CD1c-positive myeloid dendritic cell (primary cell): ENCODE measurements at regions not wholly inside any gene's neighbourhood (a gene's known extent, or its start where the extent isn't known, plus 50 kb on each side); places are given as distances from the start of the nearest gene placed in this dataset.

ENCODE experiments used
- DNase-seq: peaks from one replicate; pipeline ENCODE4 v3.0.0-alpha.2; 2016; ENCODE audit errors: extremely low spot score

DNA sequence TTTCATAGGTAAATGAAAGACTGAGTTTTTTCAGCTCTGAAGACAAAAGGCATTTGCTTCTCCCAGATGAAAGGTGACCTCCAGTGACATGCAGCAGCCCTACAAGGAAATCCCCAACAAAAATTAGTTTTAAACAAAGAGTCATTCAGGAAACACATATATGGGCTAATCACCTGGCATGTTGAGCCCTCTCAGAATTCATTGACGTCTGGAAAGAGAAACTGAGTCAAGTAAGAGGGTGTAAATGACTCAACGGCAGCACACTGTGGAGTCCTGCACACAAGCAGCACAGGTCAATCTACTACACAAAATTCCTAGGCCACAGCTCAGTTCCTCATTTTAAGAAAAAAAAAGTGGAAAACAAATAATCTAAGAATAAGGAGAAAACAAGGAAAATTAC lies 592.3 kb downstream of the EPHA7 start:
- no peak for DNase-seq

DNA sequence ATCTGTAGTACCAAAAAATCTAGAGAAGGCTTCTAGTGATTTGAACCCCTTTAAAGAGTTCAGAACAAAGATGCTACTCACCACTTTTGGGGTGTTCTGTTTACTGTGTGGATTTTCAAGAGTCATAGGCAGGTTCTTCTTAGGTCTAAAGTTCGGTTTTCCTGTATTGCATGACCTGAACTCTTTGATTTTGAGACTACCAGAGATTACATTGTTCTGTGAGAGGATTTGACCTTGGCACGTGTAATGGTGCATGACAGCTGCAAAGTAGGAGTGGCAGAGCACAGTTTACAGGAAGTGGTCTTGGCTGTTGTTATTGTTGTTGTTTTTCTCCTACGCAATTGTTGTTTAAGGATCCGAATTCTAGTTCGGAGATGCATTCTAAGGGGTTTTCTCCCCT lies 592.7 kb downstream of the EPHA7 start:
- no peak for DNase-seq

DNA sequence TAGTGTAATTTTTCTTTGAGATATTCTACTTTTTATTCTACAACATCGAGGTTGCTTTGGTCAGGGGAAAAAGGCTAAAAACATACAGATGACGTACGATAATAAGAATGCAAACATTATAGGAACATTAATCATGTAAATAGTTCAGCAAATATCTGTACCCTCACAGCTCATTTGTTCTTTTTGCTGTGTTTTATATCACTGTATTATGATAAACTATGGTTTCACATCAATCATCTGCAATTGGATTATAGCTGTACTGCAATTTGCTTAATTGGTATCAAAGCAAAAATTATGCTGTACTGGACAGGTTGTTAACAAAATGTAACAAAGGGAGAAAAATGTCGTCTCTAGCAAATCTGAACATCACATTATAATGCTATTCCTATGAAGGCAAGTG lies 597.1 kb downstream of the EPHA7 start:
- DNase-seq, result no peak

- DNase-seq, result no peak
These were observed 598.8 kb downstream of the EPHA7 start for GRCh38 chr6:92820601-92821000.

DNA sequence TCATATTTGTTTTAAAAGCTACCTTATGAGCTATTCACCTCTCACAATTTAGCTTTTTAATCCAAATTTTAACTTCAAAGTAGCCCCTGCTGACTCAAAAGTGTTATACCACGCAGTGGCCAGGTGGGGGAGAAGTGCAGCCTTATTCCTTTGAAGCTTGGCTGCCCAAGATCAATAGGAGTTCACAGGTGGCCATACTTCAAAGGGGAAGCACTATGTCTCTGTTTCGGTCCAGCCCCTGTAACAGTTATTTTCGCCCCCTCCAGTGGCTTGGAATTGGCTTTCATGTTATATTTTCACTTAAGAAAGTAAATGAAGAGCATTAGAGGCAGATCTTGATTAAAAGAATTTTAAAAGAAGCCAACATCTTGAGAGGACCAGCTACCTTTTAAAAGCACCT lies 608.4 kb downstream of the EPHA7 start:
- peak; percentile 5 for DNase-seq

DNA sequence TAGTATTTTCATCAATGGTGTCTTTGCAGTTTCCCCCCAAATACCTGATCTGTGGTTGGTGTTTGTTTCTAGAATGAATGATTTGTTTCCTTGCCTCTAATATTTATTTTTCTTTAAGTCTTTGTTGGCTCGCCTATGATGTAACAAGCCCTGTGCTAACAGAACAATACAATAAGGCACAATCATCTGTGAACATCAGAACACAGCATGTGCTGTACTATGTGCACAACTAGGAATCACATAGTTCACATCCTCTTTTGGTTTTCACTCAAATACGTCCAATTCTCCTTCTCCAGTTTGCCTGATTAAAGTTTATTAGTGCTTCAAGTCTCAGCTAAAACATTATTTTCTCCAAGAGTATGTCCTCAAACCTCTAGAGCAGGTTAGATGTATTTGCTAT lies 613.1 kb downstream of the EPHA7 start:
- DNase-seq, result no peak

DNA sequence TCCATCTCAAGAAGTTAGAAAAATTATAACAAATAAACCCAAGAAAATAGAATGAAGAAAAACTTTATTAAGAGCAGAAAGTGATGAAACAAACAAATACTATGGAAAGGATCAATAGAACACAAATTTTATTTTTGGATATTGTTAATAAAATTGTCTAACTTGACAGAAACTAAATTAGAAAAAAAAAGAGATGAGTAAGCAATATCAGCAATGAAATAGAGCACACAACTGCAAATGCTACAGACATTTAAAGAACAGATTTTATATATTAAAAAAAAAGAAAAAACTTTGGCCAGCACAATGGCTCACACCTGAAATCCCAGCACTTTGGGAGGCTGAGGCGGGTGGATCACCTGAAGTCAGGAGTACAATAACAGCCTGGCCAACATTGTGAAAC lies 628.0 kb downstream of the EPHA7 start:
- DNase-seq, result no peak

DNA sequence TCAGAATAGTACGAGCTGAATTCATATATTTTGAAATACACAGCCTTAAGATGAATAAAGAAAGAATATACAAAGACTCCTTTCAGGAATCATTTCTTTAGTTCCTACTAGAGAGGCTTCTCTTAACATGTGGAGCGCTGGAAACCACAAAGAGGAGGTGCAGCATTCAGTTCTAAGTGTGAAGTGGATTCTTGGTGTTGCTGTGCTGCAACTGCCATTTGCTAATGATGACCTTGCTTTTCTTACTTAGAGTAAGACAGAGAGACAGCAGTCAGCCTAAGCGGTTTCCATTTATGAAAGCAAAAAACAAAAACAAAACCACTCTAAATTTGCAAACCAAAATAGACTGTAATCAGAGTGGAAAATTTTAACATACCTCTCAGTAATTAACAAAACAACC lies 629.0 kb downstream of the EPHA7 start:
- DNase-seq, result no peak

- DNase-seq, result no peak
These were observed 635.1 kb downstream of the EPHA7 start for GRCh38 chr6:92784235-92784634.

DNA sequence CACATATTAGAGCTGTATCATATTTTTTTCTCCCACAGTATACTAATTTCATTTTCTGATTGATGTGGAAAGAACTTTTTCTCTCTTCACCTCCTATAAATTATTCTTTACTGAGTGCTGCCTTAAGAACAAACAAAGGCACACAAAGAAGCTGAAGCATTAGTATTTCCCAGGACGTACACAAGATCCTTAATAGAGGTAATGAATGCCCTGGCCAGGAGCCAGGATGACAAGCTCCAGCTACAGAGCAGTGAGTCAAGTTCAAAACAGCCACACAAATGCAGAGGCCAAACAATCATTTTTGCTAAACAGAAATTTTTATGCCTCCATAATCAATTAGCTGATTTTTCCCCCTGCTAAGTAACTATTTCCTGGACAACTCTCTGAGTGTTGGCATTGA lies 639.6 kb downstream of the EPHA7 start:
- no peak for DNase-seq

DNA sequence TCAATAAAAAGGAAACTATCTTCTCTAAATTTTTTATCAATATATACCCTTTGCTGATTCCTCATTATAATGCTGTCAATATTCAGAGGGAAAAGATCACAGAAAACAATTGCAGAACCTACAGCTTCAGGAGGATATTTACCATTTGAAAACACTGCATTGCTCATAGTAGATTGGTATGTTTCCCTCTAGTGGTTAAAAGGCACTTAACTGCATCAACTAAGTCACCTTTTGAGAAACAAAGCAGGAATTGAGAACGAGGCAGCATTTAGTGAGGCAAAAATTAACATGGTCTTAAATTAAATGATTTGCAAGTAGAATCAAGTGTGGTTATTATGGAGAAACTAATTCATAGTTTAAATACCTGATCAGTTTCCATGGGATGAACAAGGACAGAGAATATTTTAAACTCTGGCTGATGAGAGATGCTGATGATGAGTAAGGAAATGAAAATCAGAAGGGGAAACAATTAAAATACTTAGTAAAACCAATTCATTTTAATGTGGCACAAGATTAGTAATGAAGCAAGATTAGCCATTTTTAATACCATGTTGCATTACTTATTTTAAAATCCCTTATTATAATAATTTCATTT lies 642.1 kb downstream of the EPHA7 start:
- peak; percentile 11 for DNase-seq

DNA sequence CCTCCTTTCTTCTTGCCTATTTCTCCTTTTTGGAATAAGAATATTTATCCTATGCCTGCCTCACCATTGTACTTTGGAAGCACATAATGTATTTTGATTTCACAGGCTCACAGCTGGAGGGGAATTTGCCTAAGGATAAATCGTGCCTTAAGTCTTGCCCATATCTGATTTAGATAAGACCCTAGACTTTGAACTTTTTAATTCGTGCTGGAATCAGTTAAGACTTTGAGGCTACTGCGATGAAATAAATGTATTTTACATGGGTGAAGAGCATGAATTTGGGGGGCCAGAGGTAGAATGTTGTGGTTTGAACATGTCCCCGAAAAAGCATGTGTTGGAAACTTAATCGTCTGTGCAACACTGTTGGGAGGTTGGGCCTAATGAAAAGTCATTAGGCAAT lies 648.8 kb downstream of the EPHA7 start:
- no peak for DNase-seq

DNA sequence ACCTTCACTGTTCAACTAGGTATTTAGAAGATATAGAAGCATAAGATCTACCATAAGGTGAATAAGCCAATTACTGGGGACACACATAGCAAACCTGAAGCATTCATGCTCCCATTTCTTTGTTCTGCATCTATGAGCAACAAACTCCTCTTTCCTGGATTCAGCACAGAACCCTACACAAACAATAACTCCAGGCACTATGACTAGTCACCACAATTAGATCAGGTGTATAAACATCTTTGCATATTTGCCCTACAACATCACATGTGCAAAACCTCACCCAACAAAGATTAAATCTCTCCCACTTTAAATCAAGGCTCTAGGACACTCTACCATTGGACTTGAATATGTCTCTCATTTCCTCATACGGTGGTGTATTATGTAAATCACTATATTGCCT lies 652.3 kb downstream of the EPHA7 start:
- DNase-seq, result no peak

DNA sequence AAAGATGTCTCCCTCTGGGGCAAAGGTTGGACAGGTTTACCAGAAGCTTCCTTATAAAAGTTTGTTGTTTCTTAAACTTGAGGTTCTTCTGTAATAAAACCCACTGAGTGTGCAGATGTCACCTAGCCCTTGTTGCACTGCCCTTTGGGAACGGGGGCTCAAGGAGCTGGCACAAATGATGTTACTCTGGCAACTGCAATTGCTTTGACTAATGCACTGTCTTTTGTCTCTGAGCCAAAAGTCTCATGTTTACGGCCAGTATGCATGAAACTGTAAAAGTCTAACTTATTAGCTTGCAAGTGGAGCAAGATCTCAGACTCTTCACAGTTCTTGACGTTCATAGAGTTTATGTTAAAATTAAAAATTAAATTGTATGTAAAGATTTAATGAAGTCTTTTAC lies 655.7 kb downstream of the EPHA7 start:
- no peak for DNase-seq

DNA sequence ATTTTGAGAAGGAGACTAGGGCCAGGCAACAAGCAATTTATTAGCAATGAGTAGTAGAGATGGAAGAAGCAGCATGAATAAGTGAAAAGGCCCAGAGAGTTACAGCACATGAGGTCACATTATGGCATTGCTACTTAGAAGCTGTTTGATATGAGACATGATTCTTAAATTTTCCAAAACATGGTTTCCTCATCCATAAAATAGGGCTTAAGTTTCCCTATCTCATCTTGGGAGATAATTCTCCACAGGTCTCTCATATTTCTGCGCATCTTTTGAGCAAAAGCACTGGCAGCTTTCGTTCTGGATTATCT lies 656.1 kb downstream of the EPHA7 start:
- DNase-seq, result no peak

DNA sequence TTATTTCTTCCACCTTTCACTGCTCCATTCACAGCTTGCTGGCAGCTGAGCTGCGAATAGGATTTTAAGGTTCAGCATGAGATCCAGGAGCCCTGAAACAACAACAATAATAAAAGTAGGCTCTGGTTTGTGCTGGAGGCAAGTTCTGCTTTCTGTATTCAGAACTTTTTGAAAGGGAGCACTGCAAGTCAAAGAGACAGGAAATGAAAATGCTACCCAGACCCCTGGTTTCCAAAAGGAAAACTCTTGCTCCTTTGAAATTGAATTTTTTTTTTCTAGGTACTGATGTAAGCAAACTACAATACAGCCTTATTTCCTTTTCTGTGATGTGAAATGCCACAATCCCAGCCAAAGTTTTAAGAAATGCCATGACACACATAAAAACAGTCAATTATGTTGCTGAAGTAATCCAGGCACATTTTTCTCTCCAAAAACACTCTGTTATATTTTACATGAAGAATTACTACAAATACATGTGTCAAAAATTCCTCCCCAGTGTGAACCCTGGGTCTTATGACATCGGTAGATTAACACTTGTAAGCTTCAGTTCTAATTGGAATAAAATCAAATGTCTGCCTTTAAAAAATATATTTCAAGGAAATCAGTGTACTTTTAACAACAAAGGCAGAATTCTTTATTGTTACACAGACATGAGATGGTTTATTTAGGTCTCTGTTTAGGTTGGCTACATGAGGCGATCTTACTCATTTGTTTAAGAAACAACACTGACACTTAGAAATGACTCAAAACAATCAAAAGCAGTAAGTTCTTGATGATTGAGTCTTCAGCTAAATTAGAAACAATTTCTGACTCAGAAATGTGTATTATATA lies 656.7 kb downstream of the EPHA7 start:
- DNase-seq, result no peak

DNA sequence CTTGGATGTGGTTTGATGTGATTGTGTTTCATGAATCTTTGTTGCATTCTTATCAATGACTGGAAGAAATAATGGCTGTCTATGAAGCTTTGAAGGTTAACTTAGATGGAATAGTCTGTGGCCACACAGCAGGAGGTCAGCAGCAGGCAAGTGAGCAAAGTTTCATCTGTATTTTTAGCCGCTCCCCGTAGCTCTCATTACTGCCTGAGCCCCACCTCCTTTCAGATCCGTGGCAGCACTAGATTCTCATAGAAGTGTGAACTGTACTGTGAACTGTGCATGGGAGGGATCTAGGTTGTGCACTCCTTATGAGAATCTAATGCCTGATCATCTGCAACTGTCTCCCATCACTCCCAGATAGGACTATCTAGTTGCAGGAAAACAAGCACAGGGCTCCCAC lies 660.2 kb downstream of the EPHA7 start:
- DNase-seq, result no peak

DNA sequence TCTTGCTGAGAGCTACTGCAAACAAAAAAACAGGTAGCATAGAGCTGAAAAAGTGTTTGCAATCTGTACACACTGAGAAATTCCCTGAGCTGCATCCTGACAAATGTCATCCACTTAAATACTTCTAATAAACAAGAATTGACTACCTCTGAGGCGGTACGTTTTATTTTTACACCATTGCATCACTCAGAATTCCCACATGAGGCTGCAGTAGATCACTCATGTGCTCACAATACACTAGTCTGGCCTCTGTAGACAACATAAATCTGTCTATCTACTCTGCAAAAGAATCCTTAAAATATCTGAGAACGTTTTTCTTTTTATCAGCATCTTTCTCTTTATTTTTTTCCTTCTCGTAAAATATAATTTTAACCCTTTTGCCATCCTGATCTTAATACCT lies 661.4 kb downstream of the EPHA7 start:
- no peak for DNase-seq

DNA sequence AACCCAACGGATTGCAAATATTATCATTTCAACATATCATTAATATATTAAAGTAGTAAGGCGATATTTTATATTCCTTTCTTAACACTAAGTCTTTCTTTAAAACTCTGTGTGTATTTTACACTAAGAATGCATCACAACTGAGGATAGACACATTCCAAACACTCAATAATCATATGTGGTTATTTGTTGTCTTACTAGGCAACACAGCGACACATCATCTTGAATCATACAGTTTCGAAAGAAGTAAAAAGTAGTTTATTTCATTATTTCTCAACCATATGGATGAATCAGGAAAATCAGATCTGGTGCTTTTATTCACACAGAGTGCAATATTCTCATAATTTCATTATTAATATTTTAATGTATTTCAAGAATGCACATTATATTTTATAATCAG lies 662.4 kb downstream of the EPHA7 start:
- no peak for DNase-seq

DNA sequence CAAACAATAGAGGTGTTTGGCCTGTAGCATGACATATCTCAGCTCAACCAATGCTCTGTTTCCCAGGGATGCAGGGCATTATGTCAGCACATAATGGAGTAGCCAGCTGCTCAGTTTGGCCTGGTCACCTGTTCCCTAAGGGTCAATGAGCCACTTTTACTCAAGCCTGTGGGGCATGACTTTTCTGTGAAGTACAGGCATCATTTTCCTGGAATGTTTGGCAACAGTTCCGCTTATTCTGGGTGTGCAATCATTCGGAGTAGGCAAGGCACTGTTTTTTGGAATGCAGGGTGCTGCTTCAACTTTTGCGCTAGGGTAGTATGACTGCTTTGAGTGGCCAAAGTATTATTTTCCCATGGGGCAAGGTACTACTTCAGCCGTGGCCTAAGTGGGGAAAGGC lies 665.4 kb downstream of the EPHA7 start:
- DNase-seq, result no peak

- no peak for DNase-seq
These were observed 667.2 kb downstream of the EPHA7 start for GRCh38 chr6:92752114-92752513.

DNA sequence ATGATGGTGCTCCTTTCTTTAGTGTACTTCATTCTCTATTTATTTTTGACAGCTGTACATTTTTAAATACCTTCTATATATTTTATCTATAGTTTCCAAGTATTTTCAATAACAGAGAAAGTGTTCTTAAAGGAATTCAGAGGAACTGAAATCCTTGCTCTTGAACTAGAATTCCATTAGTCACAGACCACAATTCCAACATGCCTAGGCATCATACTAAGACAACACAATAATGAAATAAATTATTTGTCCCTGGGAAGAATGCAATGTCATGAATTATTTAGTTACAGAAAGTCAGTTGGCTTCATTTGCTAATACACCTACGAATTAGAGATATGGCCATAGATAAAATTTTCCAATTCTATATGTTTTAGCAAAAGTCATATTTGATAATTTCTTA lies 671.2 kb downstream of the EPHA7 start:
- DNase-seq, result no peak

DNA sequence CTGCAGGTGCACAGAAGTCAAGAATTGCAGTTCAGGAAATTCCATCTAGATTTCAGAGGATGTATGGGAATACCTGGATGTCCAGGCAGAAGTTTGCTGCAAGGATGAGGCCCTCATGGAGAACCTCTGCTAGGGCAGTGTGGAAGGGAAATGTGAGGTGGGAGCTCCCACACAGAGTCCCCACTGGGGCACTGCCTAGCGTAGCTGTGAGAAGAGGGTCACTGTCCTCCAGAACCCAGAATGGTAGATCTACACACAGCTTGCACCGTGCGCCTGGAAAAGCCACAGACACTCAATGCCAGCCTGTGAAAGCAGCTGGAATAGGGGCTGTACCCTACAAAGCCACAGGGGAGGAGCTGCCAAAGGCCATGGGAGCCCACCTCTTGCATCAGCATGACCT lies 681.4 kb downstream of the EPHA7 start:
- DNase-seq, result no peak

DNA sequence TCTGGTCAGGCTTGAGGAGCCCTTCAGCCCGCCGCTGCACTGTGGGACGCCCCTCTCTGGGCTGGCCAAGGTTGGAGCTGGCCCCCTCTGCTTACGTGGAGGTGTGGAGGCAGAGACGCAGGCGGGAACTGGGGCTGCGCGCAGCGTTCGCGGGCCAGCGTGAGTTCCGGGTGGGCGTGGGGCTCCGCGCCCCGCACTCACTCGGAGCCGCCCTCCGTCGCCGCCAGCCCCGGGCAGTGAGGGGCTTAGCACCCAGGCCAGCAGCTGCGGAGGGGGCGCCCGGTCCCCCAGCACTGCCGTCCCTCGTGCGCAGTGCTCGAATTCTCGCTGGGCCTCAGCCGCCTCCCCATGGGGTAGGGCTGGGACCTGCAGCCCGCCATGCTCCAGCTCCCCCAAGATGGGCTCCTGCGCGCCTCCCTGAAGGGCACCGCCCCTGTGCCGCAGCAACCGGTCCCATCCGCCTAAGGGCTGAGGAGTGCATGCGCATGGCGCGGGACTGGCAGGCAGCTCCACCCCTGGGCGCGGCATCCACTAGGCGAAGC lies 695.9 kb downstream of the EPHA7 start:
- no peak for DNase-seq
